ENCODE measurements at regions not wholly inside any gene's neighbourhood (a gene's known extent, or its start where the extent isn't known, plus 50 kb on each side); places are given as distances from the start of the nearest gene placed in this dataset.

GRCh38 chr1:175865041-175865766 is 121.8 kb upstream of the TNR start:
- no peak for DNase-seq (ENCODE audit: low read depth in 2 of 2)

GRCh38 chr1:175864625-175865024 is 121.2 kb upstream of the TNR start:
- no peak for DNase-seq (ENCODE audit: low read depth in 2 of 2)

DNA sequence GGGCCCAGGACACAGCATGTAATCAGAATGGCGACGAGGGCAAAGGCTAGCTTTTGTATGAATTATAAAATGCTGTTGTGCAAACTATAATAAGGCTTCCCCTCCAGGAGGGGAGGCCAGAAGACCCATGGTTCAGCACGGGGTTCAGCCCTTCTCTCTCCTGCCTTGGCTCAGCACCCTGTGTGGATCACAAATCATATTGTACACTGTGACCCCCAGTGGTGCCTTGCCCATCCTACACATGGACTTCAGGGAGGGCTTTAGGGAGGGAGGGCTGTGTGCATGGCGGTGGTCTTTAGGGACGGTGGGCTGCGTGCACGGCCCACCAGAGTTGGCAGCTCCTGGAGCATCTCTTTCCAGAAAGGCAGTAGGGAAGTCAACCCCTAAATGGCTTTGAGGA is 120.8 kb upstream of the TNR start:
- no peak for DNase-seq (ENCODE audit: low read depth in 2 of 2)

DNA sequence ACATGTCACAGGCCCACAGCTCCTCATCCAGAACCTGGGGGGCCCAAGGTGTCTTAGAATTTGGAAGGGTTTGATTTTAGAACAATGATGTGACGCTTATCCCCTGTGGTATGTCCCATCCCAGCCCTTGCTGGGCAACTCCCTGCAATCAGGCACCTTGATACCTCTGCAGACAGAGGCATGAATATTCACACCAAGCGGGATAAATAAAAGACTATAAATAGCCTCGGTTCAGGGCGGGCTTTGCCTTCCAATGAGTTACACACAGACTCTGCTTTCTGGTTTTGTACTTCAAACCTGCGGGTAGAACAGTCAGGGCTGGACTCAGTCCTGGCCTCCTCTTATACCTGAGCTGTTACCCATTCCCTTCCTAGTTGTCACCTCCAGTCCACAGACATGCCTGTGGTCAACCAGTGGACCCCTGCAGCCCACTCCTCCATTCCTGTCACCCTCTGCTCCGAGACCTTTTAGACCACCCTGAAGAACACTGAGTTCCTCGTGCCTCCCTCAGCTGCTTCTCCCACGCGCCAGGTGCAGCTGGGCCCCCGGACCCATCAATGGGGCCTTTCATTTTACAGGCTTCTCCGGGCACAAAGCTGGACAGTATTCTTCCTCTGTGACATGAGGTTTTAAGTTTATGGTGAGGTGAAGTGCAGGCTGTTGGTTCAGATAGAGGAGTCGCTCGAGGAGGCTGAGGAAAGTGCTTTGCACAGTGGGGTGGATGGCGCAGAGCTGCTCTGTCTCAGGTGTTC is 120.1 kb upstream of the TNR start:
- DNase-seq (ENCODE audit: low read depth in 2 of 2) = no peak

DNA sequence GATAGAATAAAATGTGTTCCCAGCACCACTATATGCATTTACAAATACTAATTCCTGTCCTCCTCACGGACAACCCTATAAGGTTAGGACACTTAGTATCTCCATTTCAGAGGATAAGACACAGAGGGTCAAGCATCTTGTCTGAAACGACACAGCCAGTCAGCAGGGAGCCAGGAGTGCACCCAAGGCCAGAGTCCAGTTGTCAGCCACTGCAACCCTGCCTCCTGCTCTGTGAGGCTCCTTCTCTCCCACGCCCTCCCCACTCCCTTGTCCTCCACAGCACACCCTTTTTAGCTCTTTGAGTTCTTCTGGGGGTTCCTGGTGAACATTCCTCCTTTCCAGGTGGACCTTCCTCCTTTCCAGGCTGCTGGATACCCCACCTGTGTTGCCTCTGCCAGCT is 119.0 kb upstream of the TNR start:
- DNase-seq (ENCODE audit: low read depth in 2 of 2) = no peak

DNA sequence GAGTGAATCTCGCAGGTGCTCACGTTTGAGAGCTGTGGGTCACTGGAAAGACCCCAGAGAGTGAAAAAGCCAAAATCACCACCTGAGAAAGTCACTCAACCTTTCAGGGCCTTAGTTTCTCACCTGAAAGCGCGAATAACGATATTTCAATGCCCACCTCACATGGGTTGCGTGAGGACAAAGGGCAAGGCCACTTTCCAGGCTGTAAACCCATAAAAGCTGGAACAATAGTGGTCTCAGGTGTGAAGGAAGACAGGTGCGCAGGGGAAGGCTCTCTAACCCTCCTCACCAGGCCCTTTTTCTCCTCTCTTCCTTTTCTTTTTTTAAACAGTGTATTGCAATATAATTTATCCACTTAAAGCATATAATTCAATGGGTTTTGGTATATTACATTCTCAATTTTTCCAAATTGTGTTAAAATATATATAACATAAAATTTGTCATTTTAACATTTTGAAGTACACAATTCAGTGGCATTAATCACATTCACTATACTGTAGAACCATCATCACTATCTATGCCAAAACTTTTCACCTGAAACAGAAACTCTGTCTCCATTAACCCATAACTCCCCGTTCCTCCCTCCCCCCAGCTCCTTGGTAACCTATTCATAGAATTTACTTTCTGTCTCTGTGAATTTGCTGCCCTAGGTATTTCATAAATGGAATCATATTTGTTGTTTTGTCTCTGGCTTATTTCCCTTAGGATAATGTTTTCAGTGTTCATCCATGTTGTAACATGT is 118.4 kb upstream of the TNR start:
- no peak for DNase-seq (ENCODE audit: low read depth in 2 of 2)

DNA sequence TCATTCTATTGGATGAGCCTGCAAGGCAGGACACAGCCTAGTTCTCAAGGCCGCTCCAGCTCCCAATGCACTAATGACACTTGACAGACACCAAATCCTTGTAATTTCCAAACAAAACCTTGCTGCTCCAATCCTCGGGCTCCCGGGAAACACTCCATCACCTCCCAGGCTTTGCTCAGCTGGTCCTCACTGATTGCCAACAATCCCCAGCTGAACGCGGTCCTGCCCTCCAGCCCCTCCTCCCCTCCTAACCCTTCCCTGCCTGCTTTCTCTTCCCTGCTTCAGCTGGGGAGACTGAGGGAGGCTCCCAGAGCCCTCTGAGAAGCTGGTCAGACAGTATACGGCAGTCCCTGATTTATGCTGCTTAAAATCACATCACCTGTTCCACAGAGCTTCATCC is 114.4 kb upstream of the TNR start:
- DNase-seq (ENCODE audit: low read depth in 2 of 2) = no peak

- no peak for DNase-seq (ENCODE audit: low read depth in 2 of 2)
Observed at GRCh38 chr1:175853681-175854080, 110.3 kb upstream of the TNR start.

GRCh38 chr1:175851749-175852148 is 108.4 kb upstream of the TNR start:
- DNase-seq (ENCODE audit: low read depth in 2 of 2) = no peak

DNA sequence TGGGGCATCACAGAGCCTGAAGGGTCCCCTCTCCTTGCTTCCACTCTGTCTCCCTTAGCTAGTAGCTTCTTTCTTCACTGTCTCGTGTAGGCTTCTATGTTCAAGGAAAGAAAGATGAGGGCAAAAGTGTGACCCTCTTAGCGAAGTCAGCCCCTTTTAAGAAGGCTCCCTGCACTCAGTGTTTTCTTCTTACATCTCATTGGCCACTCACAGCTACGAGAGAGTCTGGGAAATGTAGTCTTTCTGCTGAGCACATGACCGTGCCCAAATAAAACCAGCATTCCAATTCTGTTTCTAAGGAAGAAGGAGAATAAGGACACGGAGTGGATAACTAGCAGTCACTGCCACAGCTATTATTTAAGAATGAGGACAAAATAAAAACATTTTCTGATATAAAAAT is 104.9 kb upstream of the TNR start:
- DNase-seq (ENCODE audit: low read depth in 2 of 2) = no peak

GRCh38 chr1:175845985-175846384 is 102.6 kb upstream of the TNR start:
- DNase-seq (ENCODE audit: low read depth in 2 of 2) = no peak

- no peak for DNase-seq (ENCODE audit: low read depth in 2 of 2)
Observed at GRCh38 chr1:175845338-175845737, 101.9 kb upstream of the TNR start.

GRCh38 chr1:175844877-175845276 is 101.5 kb upstream of the TNR start:
- no peak for DNase-seq (ENCODE audit: low read depth in 2 of 2)

DNA sequence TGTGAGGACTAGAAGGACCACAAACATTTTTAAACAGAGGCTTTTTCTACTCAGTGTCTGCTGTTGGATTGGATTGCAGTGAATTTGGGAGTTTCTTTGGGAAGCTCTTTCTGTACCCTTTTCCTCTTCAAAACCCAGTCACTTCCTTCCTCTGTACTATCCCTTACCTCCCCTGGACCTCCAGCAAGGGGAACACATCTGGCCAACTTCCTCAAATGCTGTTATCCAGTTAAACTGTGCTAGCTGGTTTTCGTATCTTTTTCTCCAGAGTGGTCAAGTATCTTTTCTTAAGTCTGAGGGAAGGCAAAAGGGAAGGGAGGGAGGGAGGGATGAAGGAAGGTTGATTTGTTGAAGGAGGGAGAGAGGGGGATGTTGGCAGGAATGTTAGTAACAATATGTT is 99.2 kb upstream of the TNR start:
- no peak for DNase-seq (ENCODE audit: low read depth in 2 of 2)

GRCh38 chr1:175841738-175842187 is 98.4 kb upstream of the TNR start:
- no peak for DNase-seq (ENCODE audit: low read depth in 2 of 2)

- no peak for DNase-seq (ENCODE audit: low read depth in 2 of 2)
Observed at GRCh38 chr1:175840787-175841186, 97.4 kb upstream of the TNR start.

- no peak for DNase-seq (ENCODE audit: low read depth in 2 of 2)
Observed at GRCh38 chr1:175839779-175840669, 96.6 kb upstream of the TNR start.

DNA sequence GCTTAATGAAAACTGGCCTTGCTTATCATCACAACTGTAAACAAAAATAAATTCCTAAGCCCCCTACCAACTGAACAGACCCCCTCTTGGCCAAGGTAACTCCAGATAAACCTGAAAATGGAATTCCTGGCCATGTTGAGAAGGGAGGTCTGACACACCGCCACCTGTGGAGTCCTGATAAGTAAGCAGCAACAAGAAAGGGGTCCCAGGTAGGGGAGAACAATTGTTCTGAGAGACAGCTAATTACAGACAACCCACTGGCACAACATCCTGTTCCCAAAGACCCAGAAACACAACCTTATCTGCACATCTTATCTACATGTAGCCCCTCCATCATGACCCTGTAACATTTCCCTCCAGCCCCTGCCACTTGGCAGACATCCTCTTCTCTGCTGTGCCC is 91.2 kb upstream of the TNR start:
- DNase-seq (ENCODE audit: low read depth in 2 of 2) = no peak

- DNase-seq (ENCODE audit: low read depth in 2 of 2) = no peak
Observed at GRCh38 chr1:175833951-175834350, 90.6 kb upstream of the TNR start.

GRCh38 chr1:175833502-175833901 is 90.1 kb upstream of the TNR start:
- no peak for DNase-seq (ENCODE audit: low read depth in 2 of 2)

DNA sequence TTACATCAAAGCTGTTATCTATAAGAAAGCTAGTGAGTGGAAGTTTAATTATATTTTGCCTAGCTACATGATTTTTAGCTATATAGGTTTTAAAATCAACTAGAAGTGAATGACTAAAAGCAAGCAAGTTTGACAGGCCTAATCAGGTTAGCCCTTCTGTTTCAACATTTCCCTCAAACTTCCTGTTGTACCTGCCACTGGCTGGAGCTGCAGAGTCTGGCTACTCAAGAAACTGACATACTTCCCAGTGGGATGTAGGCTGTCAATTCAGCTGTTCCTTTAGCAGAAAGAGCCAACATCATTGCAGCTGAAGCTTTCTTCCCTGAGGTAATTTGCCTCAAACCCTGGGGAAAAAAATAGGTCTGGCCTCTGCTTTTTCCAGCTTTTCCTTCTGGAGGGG is 87.1 kb upstream of the TNR start:
- no peak for DNase-seq (ENCODE audit: low read depth in 2 of 2)

DNA sequence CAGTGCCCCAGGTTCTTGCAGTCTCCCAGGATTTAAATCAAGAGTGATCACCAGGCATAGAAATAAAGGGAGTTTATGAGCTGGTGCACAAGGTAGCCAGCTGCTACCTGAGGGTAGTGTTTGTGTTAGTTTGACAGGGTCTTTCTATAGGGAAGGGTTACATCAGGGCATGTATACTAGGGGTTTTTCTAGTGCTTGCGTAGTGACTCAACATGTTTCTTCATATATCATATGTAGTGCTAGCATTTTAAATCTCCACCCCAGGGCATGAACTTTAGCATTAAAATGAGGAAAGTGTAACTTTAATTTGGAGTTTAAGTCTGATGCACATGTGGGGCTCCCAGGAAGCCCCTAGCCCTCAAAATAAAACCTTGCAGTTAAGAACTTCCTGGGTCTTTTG is 86.5 kb upstream of the TNR start:
- DNase-seq (ENCODE audit: low read depth in 2 of 2) = no peak

Data from stimulated activated CD4-positive, alpha-beta T cell treated with anti-CD3 and anti-CD28 coated beads, Interleukin-12 subunit alpha, Interleukin-12 subunit beta, amount 100 ng/mL, for 24 hours (primary cell).